ENCODE measurements at regions not wholly inside any gene's neighbourhood (a gene's known extent, or its start where the extent isn't known, plus 50 kb on each side); places are given as distances from the start of the nearest gene placed in this dataset.

DNA sequence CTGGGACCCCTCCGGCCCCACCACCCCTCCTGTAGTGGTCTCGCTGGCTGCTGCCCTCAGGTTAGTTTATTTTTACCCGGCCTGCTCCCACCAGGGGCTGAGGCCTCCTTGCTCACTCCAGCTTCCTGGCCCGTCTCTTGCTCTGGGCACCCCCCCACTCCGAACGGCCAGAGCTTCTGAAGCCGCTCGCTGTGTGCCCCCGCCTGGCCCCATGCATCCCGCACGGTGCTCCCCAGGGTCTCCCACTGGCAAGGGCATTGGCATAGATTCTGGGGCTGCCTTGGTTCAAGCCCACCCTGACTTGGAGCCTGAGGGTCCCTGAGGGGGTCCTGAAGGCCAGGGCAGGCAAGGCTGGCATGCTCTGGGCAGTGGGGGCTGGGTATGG is 186.4 kb downstream of the SEC14L1 start (continued):
- no peak for TF ChIP-seq MAX (IDR thresholded peaks at IDR 0.05)
- no peak for TF ChIP-seq TBP (IDR thresholded peaks at IDR 0.05; ENCODE audit: low read depth, low read length)
